HG03159 (cell line): ENCODE measurements at regions not wholly inside any gene's neighbourhood (a gene's known extent, or its start where the extent isn't known, plus 50 kb on each side); places are given as distances from the start of the nearest gene placed in this dataset.

Source experiments
- ATAC-seq: cut with Tn5 transposase; IDR thresholded peaks from one replicate; pipeline ENCODE4 v1.9.1; 2021; ENCODE audit warnings: mild to moderate bottlenecking, moderate library complexity; ENCODE audit not compliant: unreplicated experiment

- ATAC-seq, result no peak
These were observed 1544.5 kb upstream of the TENM3 start for GRCh38 chr4:180698550-180699195.

- no peak for ATAC-seq
These were observed 1536.4 kb upstream of the TENM3 start for GRCh38 chr4:180706766-180707165.

GRCh38 chr4:180710628-180711337 lies 1532.4 kb upstream of the TENM3 start:
- no peak for ATAC-seq

GRCh38 chr4:180717451-180718033 lies 1525.7 kb upstream of the TENM3 start:
- no peak for ATAC-seq

- no peak for ATAC-seq
These were observed 1521.8 kb upstream of the TENM3 start for GRCh38 chr4:180721356-180721755.

GRCh38 chr4:180726611-180727010 lies 1516.6 kb upstream of the TENM3 start:
- ATAC-seq, result no peak

- no peak for ATAC-seq
These were observed 1515.7 kb upstream of the TENM3 start for GRCh38 chr4:180727478-180727877.

- ATAC-seq, result no peak
These were observed 1508.3 kb upstream of the TENM3 start for GRCh38 chr4:180734753-180735432.

GRCh38 chr4:180741703-180742102 lies 1501.5 kb upstream of the TENM3 start:
- ATAC-seq, result no peak

- ATAC-seq, result no peak
These were observed 1498.2 kb upstream of the TENM3 start for GRCh38 chr4:180745019-180745418.

- ATAC-seq, result no peak
These were observed 1492.2 kb upstream of the TENM3 start for GRCh38 chr4:180751009-180751408.

- no peak for ATAC-seq
These were observed 1485.3 kb upstream of the TENM3 start for GRCh38 chr4:180757927-180758326.

GRCh38 chr4:180766045-180766444 lies 1477.2 kb upstream of the TENM3 start:
- ATAC-seq, result no peak

- ATAC-seq, result no peak
These were observed 1476.1 kb upstream of the TENM3 start for GRCh38 chr4:180766944-180767729.

- ATAC-seq, result no peak
These were observed 1474.6 kb upstream of the TENM3 start for GRCh38 chr4:180768610-180769009.

- ATAC-seq, result no peak
These were observed 1473.4 kb upstream of the TENM3 start for GRCh38 chr4:180769791-180770190.

GRCh38 chr4:180770265-180770664 lies 1472.9 kb upstream of the TENM3 start:
- ATAC-seq, result no peak

- no peak for ATAC-seq
These were observed 1458.3 kb upstream of the TENM3 start for GRCh38 chr4:180784940-180785339.

GRCh38 chr4:180788729-180789128 lies 1454.5 kb upstream of the TENM3 start:
- ATAC-seq, result no peak

- no peak for ATAC-seq
These were observed 1453.3 kb upstream of the TENM3 start for GRCh38 chr4:180789929-180790328.

- no peak for ATAC-seq
These were observed 1452.7 kb upstream of the TENM3 start for GRCh38 chr4:180790471-180790870.
